Peyer's patch (tissue), 4 donors: ENCODE measurements at regions not wholly inside any gene's neighbourhood (a gene's known extent, or its start where the extent isn't known, plus 50 kb on each side); places are given as distances from the start of the nearest gene placed in this dataset.

Source experiments
- DNase-seq, 3 donors: peaks; one replicate each; pipeline ENCODE4 v3.0.0-alpha.2; 2017 to 2019
- H3K27ac ChIP-seq, 4 donors: fragments of 200-600 bp; sonication (generic); one replicate each; pipeline ENCODE4 v1.5.1; 2016 to 2019
- H3K27me3 ChIP-seq, 2 donors: fragments of 200-600 bp; sonication (generic); one replicate each; pipeline ENCODE4 v1.5.1; 2019
- H3K36me3 ChIP-seq, 3 donors: fragments of 200-600 bp; sonication (generic); one replicate each; pipeline ENCODE4 v1.5.1; 2016 to 2019
- H3K4me1 ChIP-seq, 4 donors: fragments of 200-600 bp; sonication (generic); one replicate each; pipeline ENCODE4 v1.5.1; 2016 to 2019
- H3K4me3 ChIP-seq, 4 donors: fragments of 200-600 bp; sonication (generic); 1 replicate in 3 of 4; 2 replicates in 1 of 4; pipeline ENCODE4 v1.5.1; 2016 to 2019; ENCODE audit warnings: mild to moderate bottlenecking in 1 of 4
- H3K9me3 ChIP-seq, 4 donors: fragments of 200-600 bp; sonication (generic); one replicate each; pipeline ENCODE4 v1.5.1; 2016 to 2019; ENCODE audit warnings: mild to moderate bottlenecking in 1 of 4
- CTCF ChIP-seq, 6 experiments: fragments of 450-650 bp in 4 of 6; fragments of 200-600 bp in 2 of 6; sonication (generic) in 1 of 6; IDR thresholded peaks; one replicate each; pipeline ENCODE4 v1.5.1; 2017 to 2019; ENCODE audit warnings: antibody characterized with exemption in 6 of 6, mild to moderate bottlenecking in 3 of 6, moderate library complexity in 1 of 6
- POLR2A ChIP-seq, 2 donors: fragments of 450-650 bp; IDR thresholded peaks; one replicate each; pipeline ENCODE4 v1.5.1; 2017; ENCODE audit warnings: antibody characterized with exemption in 2 of 2, mild to moderate bottlenecking in 2 of 2, moderate library complexity in 2 of 2

- no peaks in the 10 kb centered on the region for H3K27me3 ChIP-seq
- no peaks in the 10 kb centered on the region for H3K9me3 ChIP-seq
- no peak for TF ChIP-seq CTCF (IDR thresholded peaks at IDR 0.05)
- no peak for TF ChIP-seq POLR2A (IDR thresholded peaks at IDR 0.05)
- DNase-seq = no peak
- H3K27ac ChIP-seq = no peak overlapping the region
- no peaks in the 10 kb centered on the region for H3K4me1 ChIP-seq
- no peak overlapping the region for H3K4me3 ChIP-seq
- H3K36me3 ChIP-seq = no peaks in the 10 kb centered on the region
Observed at GRCh38 chr3:158925021-158925420, 123.2 kb downstream of the MFSD1 start.

DNA sequence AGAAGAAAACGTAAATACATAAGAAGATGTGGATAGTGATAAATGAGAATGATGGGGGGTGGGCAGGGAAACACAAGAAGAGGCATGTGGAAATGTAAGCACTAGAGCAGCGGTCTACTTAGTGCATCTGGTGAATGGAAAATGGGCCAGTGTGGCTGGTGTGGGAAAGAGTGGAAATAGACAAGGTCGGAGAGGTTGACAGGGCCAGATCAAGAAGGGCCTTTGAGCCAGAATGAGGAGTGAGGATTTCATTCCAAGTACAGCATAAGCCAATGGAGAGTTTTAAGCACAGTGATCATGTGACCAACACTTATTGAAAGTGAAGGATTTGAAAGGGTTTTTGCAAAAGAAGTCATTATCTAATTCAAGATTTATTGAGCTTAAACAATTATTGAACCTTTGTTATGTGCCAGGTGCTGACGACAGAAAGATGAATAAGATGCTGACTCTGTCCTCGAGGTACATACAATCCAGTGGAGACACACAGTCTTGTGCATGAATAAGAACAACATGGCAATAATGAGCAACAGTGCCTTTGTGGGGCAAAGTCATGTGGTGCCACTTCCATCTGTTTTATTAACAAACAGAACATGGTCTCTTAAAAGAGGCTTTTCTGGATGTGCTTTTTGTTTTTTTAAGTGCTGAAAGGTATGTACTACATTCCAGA, 124.1 kb downstream of the MFSD1 start:
- DNase-seq = no peak
- TF ChIP-seq CTCF (IDR thresholded peaks at IDR 0.05) = no peak
- no peak for TF ChIP-seq POLR2A (IDR thresholded peaks at IDR 0.05)
- no peaks in the 10 kb centered on the region for H3K36me3 ChIP-seq
- no peaks in the 10 kb centered on the region for H3K27me3 ChIP-seq
- no peak overlapping the region for H3K4me3 ChIP-seq
- H3K4me1 ChIP-seq = no peaks in the 10 kb centered on the region
- no peak overlapping the region for H3K27ac ChIP-seq
- no peaks in the 10 kb centered on the region for H3K9me3 ChIP-seq

GRCh38 chr3:158935846-158936245, 134.0 kb downstream of the MFSD1 start:
- no peak for DNase-seq
- Histone ChIP-seq H3K27me3 (no peaks in the 10 kb centered on the region), H3K4me3 (no peak overlapping the region), H3K9me3 (no peaks in the 10 kb centered on the region), H3K36me3 (no peaks in the 10 kb centered on the region), H3K4me1 (no peaks in the 10 kb centered on the region), H3K27ac (no peak overlapping the region)
- TF ChIP-seq CTCF (IDR thresholded peaks at IDR 0.05) (no peak), POLR2A (IDR thresholded peaks at IDR 0.05) (no peak)

DNA sequence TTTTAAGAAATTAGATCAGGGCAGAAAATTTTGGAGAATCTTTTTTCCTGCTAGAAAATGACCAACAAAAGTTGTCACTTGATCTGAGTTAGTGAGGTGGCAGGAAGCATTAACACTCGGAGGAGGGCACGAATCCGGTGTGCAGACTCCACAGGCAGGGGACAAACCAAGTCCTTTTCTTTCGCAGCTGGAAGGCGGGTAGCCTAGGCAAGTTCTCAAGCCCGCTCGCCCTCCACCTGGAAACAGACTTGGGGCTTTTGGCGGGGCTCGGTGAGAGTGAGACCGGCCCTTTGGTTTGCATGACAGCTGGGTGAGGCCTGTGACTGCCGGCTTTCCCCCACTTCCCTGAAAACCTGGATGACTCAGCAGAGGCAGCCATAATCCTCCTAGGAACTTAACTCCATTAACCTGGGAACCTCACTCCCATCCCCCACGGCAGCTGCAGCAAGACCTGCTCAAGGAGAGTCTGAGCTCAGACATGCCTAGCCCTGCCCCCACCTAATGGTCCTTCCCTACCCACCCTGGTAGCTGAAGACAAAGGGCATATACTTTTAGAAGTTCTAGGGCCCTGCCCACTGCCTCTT, 134.8 kb downstream of the MFSD1 start:
- TF ChIP-seq CTCF (IDR thresholded peaks at IDR 0.05) = no peak
- TF ChIP-seq POLR2A (IDR thresholded peaks at IDR 0.05) = no peak
- H3K4me3 ChIP-seq = no peak overlapping the region
- no peak overlapping the region for H3K27ac ChIP-seq
- no peaks in the 10 kb centered on the region for H3K27me3 ChIP-seq
- no peaks in the 10 kb centered on the region for H3K4me1 ChIP-seq
- no peak for DNase-seq
- no peaks in the 10 kb centered on the region for H3K36me3 ChIP-seq
- H3K9me3 ChIP-seq = no peaks in the 10 kb centered on the region

GRCh38 chr3:158950178-158950901, 148.5 kb downstream of the MFSD1 start:
- Histone ChIP-seq H3K27me3 (no peaks in the 10 kb centered on the region), H3K36me3 (no peaks in the 10 kb centered on the region), H3K4me3 (no peak overlapping the region), H3K27ac (no peak overlapping the region), H3K4me1 (no peaks in the 10 kb centered on the region), H3K9me3 (no peaks in the 10 kb centered on the region)
- no peak for DNase-seq
- no peak for TF ChIP-seq CTCF (IDR thresholded peaks at IDR 0.05)
- TF ChIP-seq POLR2A (IDR thresholded peaks at IDR 0.05) = no peak
